Activated CD4-positive, alpha-beta T cell treated with anti-CD3 and anti-CD28 coated beads for 36 hours (primary cell): ENCODE measurements at regions not wholly inside any gene's neighbourhood (a gene's known extent, or its start where the extent isn't known, plus 50 kb on each side); places are given as distances from the start of the nearest gene placed in this dataset.

Experiments
- ATAC-seq: fragments of 200-7000 bp; cut with Tn5 transposase; one replicate; pipeline ENCODE4 v1.10.0; 2021; ENCODE audit warnings: mild to moderate bottlenecking, moderate library complexity
- CTCF ChIA-PET: fragments of 350-600 bp; sonication (Branson Sonifier 250); formaldehyde crosslinking; loops from one replicate; lab custom pipeline; 2021; ENCODE audit warnings: antibody characterized with exemption; lab: Charles Lee
- POLR2A ChIA-PET: fragments of 350-600 bp; sonication (Branson Sonifier 250); formaldehyde crosslinking; loops from one replicate; lab custom pipeline; 2021; ENCODE audit warnings: antibody characterized with exemption, inconsistent platforms; lab: Charles Lee
- DNase-seq: peaks from one replicate; pipeline ENCODE4 v3.0.0-alpha.2; 2020
- H3K27ac Mint-ChIP-seq: one replicate; pipeline ENCODE4 v1.8.0; 2021; ENCODE audit warnings: mixed read lengths
- H3K27me3 Mint-ChIP-seq: one replicate; pipeline ENCODE4 v1.8.0; 2021; ENCODE audit warnings: mixed read lengths
- H3K36me3 Mint-ChIP-seq: one replicate; pipeline ENCODE4 v1.8.0; 2021; ENCODE audit warnings: low read depth, mixed read lengths
- H3K4me1 Mint-ChIP-seq: one replicate; pipeline ENCODE4 v1.8.0; 2021; ENCODE audit warnings: mixed read lengths
- H3K4me3 Mint-ChIP-seq: one replicate; pipeline ENCODE4 v1.8.0; 2021; ENCODE audit warnings: mild to moderate bottlenecking, moderate library complexity, mixed read lengths
- H3K9me3 Mint-ChIP-seq: one replicate; pipeline ENCODE4 v1.8.0; 2021; ENCODE audit warnings: low read depth, mixed read lengths
- intact Hi-C, 2 experiments: fragments of 100-400 bp; cut with DNase I in 1 of 2; cut with micrococcal nuclease in 1 of 2; formaldehyde crosslinking; loops; one replicate each; pipeline versions ENCODE4 v1.14.2 to v1.15.1; 2022 to 2024; cut with DNase I, micrococcal nuclease

DNA sequence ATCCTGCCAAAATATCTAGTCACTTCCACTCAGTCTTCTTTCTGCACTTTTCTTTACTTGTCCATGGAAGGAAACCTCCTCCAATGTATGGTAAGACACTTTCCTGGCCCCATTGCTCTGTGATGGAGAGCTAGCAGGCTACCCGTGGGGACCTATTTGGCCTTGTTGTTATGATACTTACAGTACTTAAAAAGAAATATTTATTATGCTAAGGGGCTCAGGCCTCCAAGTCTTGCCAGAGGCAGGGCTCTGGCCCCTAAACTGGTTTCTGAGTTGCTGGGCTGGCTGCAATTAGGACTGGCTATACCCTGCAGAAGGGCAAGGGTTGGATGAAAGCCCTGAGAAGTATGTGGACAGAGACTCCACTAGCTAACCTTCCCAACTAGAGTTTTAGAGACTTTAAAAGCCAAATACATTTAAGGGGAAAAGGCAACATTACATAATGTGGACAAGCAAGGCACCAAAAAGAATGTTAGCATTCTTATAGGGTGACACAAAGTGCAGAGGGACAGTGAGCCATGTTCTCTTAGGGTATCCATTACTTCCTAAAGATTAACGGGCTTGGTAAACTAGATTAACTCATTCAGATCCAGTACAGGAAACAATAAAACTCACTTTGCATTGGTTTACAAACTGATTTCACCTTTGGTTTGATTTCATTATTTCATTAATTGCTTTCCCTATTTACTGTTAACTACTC lies 84.9 kb upstream of the INHBA start:
- intact Hi-C loops, result no loop called here
- POLR2A ChIA-PET, result no interaction called here

DNA sequence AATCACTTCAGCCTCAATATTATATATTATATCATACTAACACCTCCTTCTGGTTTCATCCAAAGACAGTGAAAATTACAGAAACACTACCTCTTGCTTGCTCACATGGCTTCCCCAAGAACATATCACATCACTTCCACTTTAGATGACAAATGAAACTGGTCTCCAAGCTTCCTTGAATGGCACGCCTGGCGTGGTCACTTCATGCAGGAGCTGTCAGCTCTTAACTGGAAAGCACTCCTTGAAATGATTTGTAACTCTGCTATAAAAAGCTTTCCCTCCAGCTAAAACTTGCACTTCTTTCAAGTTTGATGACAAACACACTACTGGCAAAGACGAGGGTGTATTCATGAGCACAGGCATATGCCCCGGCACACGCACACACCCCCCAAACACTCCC lies 84.1 kb upstream of the INHBA start:
- POLR2A ChIA-PET, result no interaction called here
- no peak overlapping the region for H3K4me3 Mint-ChIP-seq

More for the DNA sequence above, 84.9 kb upstream of the INHBA start:
- Mint-ChIP-seq H3K4me1 (no peaks in the 10 kb centered on the region), H3K27ac (no peak overlapping the region), H3K27me3 (peaks cover 2% of the 10 kb centered on the region), H3K36me3 (no peaks in the 10 kb centered on the region), H3K9me3 (no peaks in the 10 kb centered on the region), H3K4me3 (no peak overlapping the region)
- ATAC-seq, result no peak
- CTCF ChIA-PET, result interaction anchor here (1.0 kb wide), 1 partner anchor 9 kb away, joined by 3 read pairs; no protein-coding TSS in a partner anchor
- DNase-seq, result no peak

DNA sequence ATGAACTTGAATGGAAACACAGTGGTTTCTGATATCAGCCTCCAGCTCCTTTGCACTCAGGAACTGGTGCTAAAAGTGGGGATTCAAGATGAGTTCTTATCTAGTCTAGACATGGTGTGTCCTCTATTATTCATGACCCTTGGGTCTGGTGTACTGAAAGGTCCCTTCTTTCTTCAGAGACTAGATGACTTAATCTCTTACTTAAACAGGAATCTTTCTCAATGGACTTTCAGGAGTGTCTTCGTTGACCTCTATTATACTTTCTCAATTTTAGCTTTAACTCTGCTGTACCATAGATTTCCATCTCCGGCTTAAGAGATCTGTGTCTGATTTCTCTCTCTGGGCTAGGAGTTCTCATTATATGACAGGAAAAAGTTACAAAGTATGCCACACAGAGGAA lies 83.5 kb upstream of the INHBA start:
- H3K27me3 Mint-ChIP-seq, result peaks cover 2% of the 10 kb centered on the region
- H3K9me3 Mint-ChIP-seq, result no peaks in the 10 kb centered on the region
- ChIA-PET CTCF (no interaction called here), POLR2A (no interaction called here)
- H3K36me3 Mint-ChIP-seq, result no peaks in the 10 kb centered on the region
- intact Hi-C loops, result no loop called here
- ATAC-seq (no peak), DNase-seq (no peak)
- H3K27ac Mint-ChIP-seq, result no peak overlapping the region
- H3K4me1 Mint-ChIP-seq, result no peaks in the 10 kb centered on the region
- no peak overlapping the region for H3K4me3 Mint-ChIP-seq

More for the DNA sequence above, 84.1 kb upstream of the INHBA start:
- DNase-seq (no peak), ATAC-seq (no peak)
- CTCF ChIA-PET, result interaction anchor here (1.0 kb wide), 1 partner anchor 10 kb away, joined by 3 read pairs; no protein-coding TSS in a partner anchor
- Mint-ChIP-seq H3K27ac (no peak overlapping the region), H3K9me3 (no peaks in the 10 kb centered on the region), H3K27me3 (peaks cover 2% of the 10 kb centered on the region), H3K36me3 (no peaks in the 10 kb centered on the region), H3K4me1 (no peaks in the 10 kb centered on the region)
- intact Hi-C loops, result no loop called here

DNA sequence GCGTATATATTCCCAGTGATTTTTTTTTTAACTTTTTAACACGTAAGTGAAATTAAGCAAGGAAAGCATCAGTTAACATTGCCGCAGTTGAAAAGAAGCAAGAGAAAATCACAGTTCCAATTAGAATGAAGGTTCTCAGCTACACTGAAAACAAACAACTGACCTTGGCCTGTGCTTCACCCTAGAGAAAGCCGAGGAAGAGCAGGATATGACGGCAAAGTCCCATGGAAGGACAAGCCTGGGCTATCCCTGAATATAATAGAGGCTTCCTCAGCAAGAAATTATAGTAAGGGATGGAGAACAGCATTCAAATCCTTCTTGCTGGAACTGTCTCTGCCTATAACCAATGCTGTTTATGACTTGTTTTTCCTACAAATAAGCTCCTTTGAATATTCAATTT lies 83.0 kb upstream of the INHBA start:
- ChIA-PET CTCF (no interaction called here), POLR2A (no interaction called here)
- intact Hi-C loops, result no loop called here
- ATAC-seq (no peak), DNase-seq (no peak)
- no peaks in the 10 kb centered on the region for H3K36me3 Mint-ChIP-seq
- H3K4me3 Mint-ChIP-seq, result no peak overlapping the region
- H3K9me3 Mint-ChIP-seq, result no peaks in the 10 kb centered on the region
- peaks cover 3% of the 10 kb centered on the region for H3K27me3 Mint-ChIP-seq
- no peaks in the 10 kb centered on the region for H3K4me1 Mint-ChIP-seq
- no peak overlapping the region for H3K27ac Mint-ChIP-seq

DNA sequence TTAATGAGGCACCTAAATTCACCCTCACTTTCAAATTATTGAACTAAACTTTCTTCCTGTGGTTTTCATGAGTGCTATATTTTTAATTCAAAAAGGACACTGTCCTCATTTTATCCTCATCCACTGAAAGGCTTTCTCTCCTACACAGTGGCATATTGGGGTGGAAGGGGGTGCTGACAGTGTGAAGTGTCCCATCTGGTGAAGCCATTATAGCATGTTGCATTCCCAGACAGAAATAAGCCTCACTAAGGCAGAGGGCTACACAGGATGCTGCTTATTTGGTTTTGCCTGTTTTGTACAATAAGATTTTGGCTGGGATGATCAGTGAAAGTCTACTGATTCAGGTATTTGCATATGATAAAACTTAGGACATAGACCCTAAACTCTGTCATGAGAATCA lies 82.4 kb upstream of the INHBA start:
- intact Hi-C loops, result no loop called here
- CTCF ChIA-PET, result no interaction called here
- ATAC-seq, result no peak
- Mint-ChIP-seq H3K4me1 (no peaks in the 10 kb centered on the region), H3K36me3 (no peaks in the 10 kb centered on the region), H3K27ac (no peak overlapping the region), H3K4me3 (no peak overlapping the region), H3K9me3 (no peaks in the 10 kb centered on the region), H3K27me3 (peaks cover 5% of the 10 kb centered on the region)
- DNase-seq, result no peak
- POLR2A ChIA-PET, result no interaction called here

DNA sequence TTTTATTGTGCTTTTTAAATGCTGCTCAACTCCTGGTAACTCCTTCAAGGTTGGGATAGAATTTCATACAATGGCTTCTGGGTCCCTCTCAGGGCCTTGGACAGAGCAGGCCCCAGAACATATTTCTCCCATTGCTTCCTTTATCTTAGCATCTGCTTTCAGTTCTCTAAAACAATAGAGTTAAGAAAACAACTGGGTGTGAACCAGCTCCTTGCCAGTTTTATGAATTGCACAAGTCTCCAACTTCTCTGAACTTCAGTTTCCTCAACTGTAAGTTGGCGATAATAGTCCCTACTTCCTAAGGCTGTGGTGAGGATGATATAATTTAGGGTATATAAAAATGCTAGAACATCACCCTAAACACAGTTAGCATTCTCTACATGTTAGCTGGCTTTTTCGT lies 77.0 kb upstream of the INHBA start:
- peaks cover 5% of the 10 kb centered on the region for H3K27me3 Mint-ChIP-seq
- DNase-seq (no peak), ATAC-seq (no peak)
- no peaks in the 10 kb centered on the region for H3K36me3 Mint-ChIP-seq
- ChIA-PET POLR2A (no interaction called here), CTCF (no interaction called here)
- H3K9me3 Mint-ChIP-seq, result no peaks in the 10 kb centered on the region
- no peak overlapping the region for H3K27ac Mint-ChIP-seq
- intact Hi-C loops, result no loop called here
- H3K4me3 Mint-ChIP-seq, result no peak overlapping the region
- H3K4me1 Mint-ChIP-seq, result no peaks in the 10 kb centered on the region

DNA sequence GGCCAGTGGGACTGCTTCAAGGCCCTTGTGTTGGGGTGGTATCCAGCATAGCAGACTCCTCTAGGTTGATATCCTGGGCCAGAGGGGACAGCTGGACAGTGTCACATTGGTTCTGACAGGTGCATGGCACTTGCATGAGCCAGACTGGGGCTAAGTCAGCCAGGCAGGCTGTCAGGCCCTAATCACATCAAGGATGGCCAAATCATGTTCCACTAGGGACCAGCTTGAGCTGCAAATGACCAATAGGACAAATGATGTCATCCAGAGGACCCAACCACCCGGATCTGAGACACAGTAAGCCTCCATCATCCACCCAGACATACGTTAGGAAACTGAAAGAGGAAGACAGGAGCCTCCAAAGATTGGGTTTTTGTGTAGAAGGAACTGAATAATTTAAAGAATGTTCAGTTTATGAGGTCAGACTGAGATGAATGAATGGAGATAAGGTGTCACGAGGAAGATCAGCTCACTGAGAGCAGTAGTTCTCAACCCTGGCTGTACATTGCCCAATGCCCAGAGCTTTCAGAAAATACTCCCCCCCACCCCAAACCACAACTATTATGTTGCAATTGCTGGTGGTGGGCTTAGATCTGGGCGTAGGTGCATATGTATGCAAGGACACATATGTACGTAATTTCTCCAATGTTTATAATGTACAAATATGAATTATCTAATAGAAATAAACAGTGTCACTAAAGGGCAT lies 75.2 kb upstream of the INHBA start:
- H3K4me1 Mint-ChIP-seq, result no peaks in the 10 kb centered on the region
- H3K27ac Mint-ChIP-seq, result no peak overlapping the region
- ATAC-seq (no peak), DNase-seq (no peak)
- no peaks in the 10 kb centered on the region for H3K36me3 Mint-ChIP-seq
- H3K27me3 Mint-ChIP-seq, result peaks cover 6% of the 10 kb centered on the region
- ChIA-PET CTCF (no interaction called here), POLR2A (no interaction called here)
- intact Hi-C loops, result no loop called here
- no peaks in the 10 kb centered on the region for H3K9me3 Mint-ChIP-seq
- H3K4me3 Mint-ChIP-seq, result no peak overlapping the region

DNA sequence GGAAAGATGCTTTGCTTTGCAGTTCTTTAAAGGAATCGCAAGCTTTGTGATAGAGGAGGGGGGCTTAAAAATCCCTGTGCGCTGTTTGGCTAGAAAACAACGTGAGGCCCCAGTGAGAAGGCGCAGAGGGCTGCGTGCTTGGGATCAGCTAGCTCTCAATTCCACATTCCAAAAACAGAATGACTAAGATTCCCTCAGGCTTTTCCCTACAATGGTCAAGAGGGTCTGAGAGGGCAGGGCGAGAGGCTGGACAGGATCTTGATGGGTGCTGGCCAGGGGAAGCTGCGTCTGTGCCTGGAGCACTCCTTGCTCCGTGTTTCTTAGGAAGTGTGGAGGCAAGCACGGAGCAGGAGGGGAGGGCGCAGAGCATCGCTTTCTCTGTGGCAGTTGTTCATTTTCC lies 72.1 kb upstream of the INHBA start:
- intact Hi-C loops, result no loop called here
- Mint-ChIP-seq H3K9me3 (no peaks in the 10 kb centered on the region), H3K4me3 (no peak overlapping the region), H3K36me3 (no peaks in the 10 kb centered on the region), H3K27me3 (peaks cover 3% of the 10 kb centered on the region), H3K4me1 (no peaks in the 10 kb centered on the region), H3K27ac (no peak overlapping the region)
- ChIA-PET CTCF (no interaction called here), POLR2A (no interaction called here)
- DNase-seq (no peak), ATAC-seq (no peak)

DNA sequence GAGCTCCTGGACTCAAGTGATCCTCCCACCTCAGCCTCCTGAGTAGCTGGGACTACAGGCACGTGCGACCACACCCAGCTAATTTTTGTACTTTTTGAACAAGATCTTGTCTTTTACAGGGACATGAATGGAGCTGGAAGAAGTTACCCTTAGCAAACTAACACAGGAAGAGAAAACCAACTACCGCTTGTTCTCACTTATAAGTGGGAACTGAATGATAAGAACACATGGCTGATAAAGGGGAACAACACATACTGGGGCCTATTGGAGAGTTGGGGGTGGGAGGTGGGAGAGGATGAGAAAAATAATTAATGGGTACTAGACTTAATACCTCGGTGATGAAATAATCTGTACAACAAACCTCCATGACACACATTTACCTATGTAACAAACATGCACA lies 70.9 kb upstream of the INHBA start:
- Mint-ChIP-seq H3K9me3 (no peaks in the 10 kb centered on the region), H3K4me3 (no peak overlapping the region), H3K36me3 (no peaks in the 10 kb centered on the region), H3K27me3 (peaks cover 3% of the 10 kb centered on the region), H3K27ac (no peak overlapping the region), H3K4me1 (no peaks in the 10 kb centered on the region)
- intact Hi-C loops, result no loop called here
- CTCF ChIA-PET, result no interaction called here
- no peak for DNase-seq
- POLR2A ChIA-PET, result no interaction called here
- no peak for ATAC-seq

DNA sequence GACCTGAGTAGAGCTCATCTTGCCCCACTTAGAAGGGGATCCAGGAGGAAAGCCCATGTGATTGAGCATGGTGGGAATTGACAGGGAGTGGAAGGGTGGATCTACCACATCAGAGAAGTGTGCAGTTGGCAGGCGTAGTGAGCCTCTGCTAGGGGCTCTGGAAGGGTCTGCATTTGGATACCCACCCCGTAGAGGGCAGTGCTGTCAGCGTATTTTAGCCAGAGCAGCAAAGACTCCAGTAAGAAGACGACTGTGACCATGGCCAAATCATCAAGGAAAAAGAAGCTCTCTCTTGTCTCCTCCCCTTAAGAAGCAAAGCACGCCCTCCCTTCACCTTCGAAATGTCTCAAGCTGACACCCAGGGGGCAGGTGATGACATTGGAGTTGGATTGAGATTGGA lies 68.8 kb upstream of the INHBA start:
- no peak for DNase-seq

DNA sequence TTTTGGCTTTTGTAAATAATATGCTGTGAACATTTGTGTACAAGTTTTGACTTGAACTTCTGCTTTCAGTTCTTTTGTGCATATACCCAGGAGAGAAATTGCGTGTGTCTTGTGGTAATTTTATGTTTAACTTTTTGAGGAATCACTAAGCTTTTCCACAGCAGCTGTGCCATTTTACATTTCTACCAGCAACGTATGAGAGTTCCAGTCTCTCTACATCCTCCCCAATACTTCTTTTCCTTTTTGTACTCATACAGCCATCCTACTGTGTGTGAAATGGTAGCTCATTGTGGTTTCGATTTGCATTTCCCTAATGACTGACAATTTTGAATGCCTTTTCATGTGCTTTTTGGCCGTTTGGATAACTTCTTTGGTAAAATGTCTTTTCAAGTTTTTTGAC lies 66.3 kb upstream of the INHBA start:
- intact Hi-C loops, result no loop called here
- Mint-ChIP-seq H3K27ac (no peak overlapping the region), H3K36me3 (no peaks in the 10 kb centered on the region), H3K27me3 (peaks cover 3% of the 10 kb centered on the region), H3K4me1 (no peaks in the 10 kb centered on the region), H3K9me3 (peaks cover 5% of the 10 kb centered on the region), H3K4me3 (no peak overlapping the region)
- DNase-seq (no peak), ATAC-seq (no peak)
- ChIA-PET CTCF (no interaction called here), POLR2A (no interaction called here)

More for the DNA sequence above, 68.8 kb upstream of the INHBA start:
- Mint-ChIP-seq H3K36me3 (no peaks in the 10 kb centered on the region), H3K4me1 (no peaks in the 10 kb centered on the region), H3K27me3 (peaks cover 3% of the 10 kb centered on the region), H3K9me3 (no peaks in the 10 kb centered on the region), H3K27ac (no peak overlapping the region), H3K4me3 (no peak overlapping the region)
- ChIA-PET POLR2A (no interaction called here), CTCF (no interaction called here)
- intact Hi-C loops, result no loop called here
- ATAC-seq, result no peak

DNA sequence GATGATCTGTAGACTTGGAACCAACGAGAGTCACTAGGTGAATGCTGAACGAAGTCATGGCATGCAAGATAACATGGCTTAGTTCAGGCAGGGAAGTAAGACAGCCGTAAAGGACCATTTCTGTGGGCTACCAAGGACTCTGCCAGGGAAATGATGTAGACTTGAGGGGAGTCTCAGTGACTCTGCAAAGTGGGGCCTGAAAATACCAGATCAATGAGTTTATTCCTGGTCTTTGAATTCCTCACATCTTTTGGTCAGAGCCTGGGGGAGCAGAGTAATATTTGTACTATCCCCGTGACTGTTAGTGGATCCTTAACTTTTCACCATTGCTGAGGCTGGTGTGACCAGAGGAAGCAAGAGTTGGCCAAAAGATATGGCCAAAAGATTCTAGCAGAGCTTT lies 60.7 kb upstream of the INHBA start:
- Mint-ChIP-seq H3K4me1 (no peaks in the 10 kb centered on the region), H3K9me3 (peaks cover 10% of the 10 kb centered on the region), H3K27me3 (no peaks in the 10 kb centered on the region), H3K27ac (no peak overlapping the region), H3K4me3 (no peak overlapping the region), H3K36me3 (no peaks in the 10 kb centered on the region)
- ChIA-PET CTCF (no interaction called here), POLR2A (no interaction called here)
- intact Hi-C loops, result no loop called here
- no peak for ATAC-seq
- no peak for DNase-seq
